HFF-Myc (cell line): ENCODE measurements at regions not wholly inside any gene's neighbourhood (a gene's known extent, or its start where the extent isn't known, plus 50 kb on each side); places are given as distances from the start of the nearest gene placed in this dataset.

ENCODE experiments used
- DNase-seq: peaks from one replicate; pipeline ENCODE4 v3.0.0-alpha.2; 2011; ENCODE audit warnings: low read depth; ENCODE audit errors: extremely low read depth
- H3K4me3 ChIP-seq: replicated peaks from 2 replicates; pipeline ENCODE4 v1.5.1; 2011; ENCODE audit warnings: low read depth, mild to moderate bottlenecking, control low read depth, low read length
- CTCF ChIP-seq: IDR thresholded peaks from 2 replicates; pipeline ENCODE4 v1.5.1; 2012; ENCODE audit warnings: mild to moderate bottlenecking, low read depth, low read length, control low read depth; ENCODE audit errors: missing control alignments

- H3K4me3 ChIP-seq = no peak overlapping the region
- DNase-seq = no peak
- TF ChIP-seq CTCF = no peak
Measured at GRCh38 chr19:30880151-30880550, 469.1 kb downstream of the TSHZ3 start.

- no peak for DNase-seq
- no peak overlapping the region for H3K4me3 ChIP-seq
- TF ChIP-seq CTCF = no peak
Measured at GRCh38 chr19:30879736-30880135, 469.5 kb downstream of the TSHZ3 start.

- no peak overlapping the region for H3K4me3 ChIP-seq
- DNase-seq = no peak
- TF ChIP-seq CTCF = no peak
Measured at GRCh38 chr19:30879225-30879624, 470.0 kb downstream of the TSHZ3 start.

GRCh38 chr19:30878495-30878894, 470.7 kb downstream of the TSHZ3 start:
- TF ChIP-seq CTCF = no peak
- no peak for DNase-seq

GRCh38 chr19:30877661-30878113, 471.5 kb downstream of the TSHZ3 start:
- TF ChIP-seq CTCF = no peak
- DNase-seq = no peak
- no peak overlapping the region for H3K4me3 ChIP-seq

More at GRCh38 chr19:30878495-30878894, 470.7 kb downstream of the TSHZ3 start:
- H3K4me3 ChIP-seq = no peak overlapping the region

- no peak for TF ChIP-seq CTCF
- DNase-seq = no peak
- no peak overlapping the region for H3K4me3 ChIP-seq
Measured at GRCh38 chr19:30873691-30874090, 475.5 kb downstream of the TSHZ3 start.

GRCh38 chr19:30873003-30873402, 476.2 kb downstream of the TSHZ3 start:
- H3K4me3 ChIP-seq = no peak overlapping the region
- DNase-seq = no peak
- no peak for TF ChIP-seq CTCF
